ENCODE measurements at regions not wholly inside any gene's neighbourhood (a gene's known extent, or its start where the extent isn't known, plus 50 kb on each side); places are given as distances from the start of the nearest gene placed in this dataset.

DNA sequence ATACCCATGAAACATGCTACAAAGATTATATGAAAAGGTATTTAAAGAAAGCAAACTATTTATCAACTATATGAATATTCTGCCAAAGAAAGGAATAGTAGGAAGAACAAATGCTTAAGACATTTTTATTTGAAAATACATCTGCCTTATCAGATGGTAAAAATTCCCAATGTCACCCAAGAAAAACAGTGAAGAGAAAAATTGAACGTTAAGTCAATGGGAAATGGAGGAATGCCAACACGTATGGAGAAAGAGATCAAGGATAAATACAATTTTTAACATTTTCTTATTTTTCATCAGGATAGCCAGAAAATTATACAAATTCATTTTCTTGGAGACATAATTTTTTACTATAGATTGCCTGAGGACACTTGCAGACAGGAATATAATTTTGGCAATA is 394.2 kb downstream of the ZEB2 start:
- TF ChIP-seq, protein P1, sequence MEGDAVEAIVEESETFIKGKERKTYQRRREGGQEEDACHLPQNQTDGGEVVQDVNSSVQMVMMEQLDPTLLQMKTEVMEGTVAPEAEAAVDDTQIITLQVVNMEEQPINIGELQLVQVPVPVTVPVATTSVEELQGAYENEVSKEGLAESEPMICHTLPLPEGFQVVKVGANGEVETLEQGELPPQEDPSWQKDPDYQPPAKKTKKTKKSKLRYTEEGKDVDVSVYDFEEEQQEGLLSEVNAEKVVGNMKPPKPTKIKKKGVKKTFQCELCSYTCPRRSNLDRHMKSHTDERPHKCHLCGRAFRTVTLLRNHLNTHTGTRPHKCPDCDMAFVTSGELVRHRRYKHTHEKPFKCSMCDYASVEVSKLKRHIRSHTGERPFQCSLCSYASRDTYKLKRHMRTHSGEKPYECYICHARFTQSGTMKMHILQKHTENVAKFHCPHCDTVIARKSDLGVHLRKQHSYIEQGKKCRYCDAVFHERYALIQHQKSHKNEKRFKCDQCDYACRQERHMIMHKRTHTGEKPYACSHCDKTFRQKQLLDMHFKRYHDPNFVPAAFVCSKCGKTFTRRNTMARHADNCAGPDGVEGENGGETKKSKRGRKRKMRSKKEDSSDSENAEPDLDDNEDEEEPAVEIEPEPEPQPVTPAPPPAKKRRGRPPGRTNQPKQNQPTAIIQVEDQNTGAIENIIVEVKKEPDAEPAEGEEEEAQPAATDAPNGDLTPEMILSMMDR (conservative IDR thresholded peaks at IDR 0.05) = no peak
- no peak for TF ChIP-seq ZFX (IDR thresholded peaks at IDR 0.05)

Measured in C4-2B (cell line).